Smooth muscle cell (in vitro differentiated cells): ENCODE measurements at regions not wholly inside any gene's neighbourhood (a gene's known extent, or its start where the extent isn't known, plus 50 kb on each side); places are given as distances from the start of the nearest gene placed in this dataset.

Experiments used
- DNase-seq: peaks from one replicate; lab custom pipeline; 2025; ENCODE audit not compliant: unreplicated experiment; lab: John Stamatoyannopoulos, UW
- H2AFZ ChIP-seq: fragments of 200-600 bp; sonication (generic); 2 replicates; pipeline ENCODE4 v1.6.0; 2016; ENCODE audit warnings: antibody characterized with exemption, low read depth, mild to moderate bottlenecking
- H3F3A ChIP-seq: fragments of 200-600 bp; sonication (generic); 2 replicates; pipeline ENCODE4 v1.6.0; 2017; ENCODE audit warnings: antibody characterized with exemption, low read depth
- H3K27ac ChIP-seq: fragments of 200-600 bp; sonication (generic); 2 replicates; pipeline ENCODE4 v1.5.1; 2016; ENCODE audit warnings: low read depth, mild to moderate bottlenecking
- H3K27me3 ChIP-seq: fragments of 200-600 bp; sonication (generic); 2 replicates; pipeline ENCODE4 v1.6.1; 2016; ENCODE audit warnings: low read depth, mild to moderate bottlenecking
- H3K36me3 ChIP-seq: fragments of 200-600 bp; sonication (generic); 2 replicates; pipeline ENCODE4 v1.5.1; 2016; ENCODE audit warnings: low read depth
- H3K4me1 ChIP-seq: fragments of 200-600 bp; sonication (generic); 2 replicates; pipeline ENCODE4 v1.5.1; 2016; ENCODE audit warnings: low read depth
- H3K4me2 ChIP-seq: fragments of 200-600 bp; sonication (generic); 2 replicates; pipeline ENCODE4 v1.6.0; 2016; ENCODE audit warnings: mild to moderate bottlenecking
- H3K4me3 ChIP-seq: fragments of 200-600 bp; sonication (generic); 2 replicates; pipeline ENCODE4 v1.5.1; 2016; ENCODE audit warnings: mild to moderate bottlenecking
- H3K79me2 ChIP-seq: fragments of 200-600 bp; sonication (generic); 2 replicates; pipeline ENCODE4 v1.6.0; 2016; ENCODE audit warnings: low read depth, mild to moderate bottlenecking
- H3K9ac ChIP-seq: fragments of 200-600 bp; sonication (generic); 2 replicates; pipeline ENCODE4 v1.6.0; 2016; ENCODE audit warnings: low read depth
- H3K9me3 ChIP-seq: fragments of 200-600 bp; sonication (generic); replicated peaks from 2 replicates; pipeline ENCODE4 v1.5.1; 2016; ENCODE audit warnings: low read depth
- H4K20me1 ChIP-seq: fragments of 200-600 bp; sonication (generic); 2 replicates; pipeline ENCODE4 v1.6.0; 2016; ENCODE audit warnings: low read depth
- CTCF ChIP-seq: fragments of 200-600 bp; sonication (generic); IDR thresholded peaks from 2 replicates; pipeline ENCODE4 v1.5.1; 2017; ENCODE audit warnings: borderline replicate concordance, mild to moderate bottlenecking, antibody characterized with exemption; ENCODE audit not compliant: insufficient read depth, poor library complexity, severe bottlenecking
- WGBS: methylation state at CpG from one replicate; pipeline ENCODE4 v1.1.7; 2016; ENCODE audit warnings: low lambda C conversion rate; 5-methylcytosine and 5-hydroxymethylcytosine counted together

- H3K27ac ChIP-seq = no peak overlapping the region
- no peak overlapping the region for H3K4me3 ChIP-seq
- H3F3A ChIP-seq = no peaks in the 10 kb centered on the region
- WGBS = 91% methylated on average over 15 of the region's 15 CpGs
- no peaks in the 10 kb centered on the region for H4K20me1 ChIP-seq
- DNase-seq = no peak
- H3K9me3 ChIP-seq = no peaks in the 10 kb centered on the region
- H3K36me3 ChIP-seq = no peaks in the 10 kb centered on the region
- no peaks in the 10 kb centered on the region for H3K79me2 ChIP-seq
- H2AFZ ChIP-seq = no peak overlapping the region
- H3K27me3 ChIP-seq = no peaks in the 10 kb centered on the region
- H3K4me2 ChIP-seq = no peak overlapping the region
- no peak for TF ChIP-seq CTCF
- H3K4me1 ChIP-seq = peaks cover 11% of the 10 kb centered on the region
- no peak overlapping the region for H3K9ac ChIP-seq
Observed at GRCh38 chr4:8702516-8703400, 110.2 kb downstream of the CPZ start.

DNA sequence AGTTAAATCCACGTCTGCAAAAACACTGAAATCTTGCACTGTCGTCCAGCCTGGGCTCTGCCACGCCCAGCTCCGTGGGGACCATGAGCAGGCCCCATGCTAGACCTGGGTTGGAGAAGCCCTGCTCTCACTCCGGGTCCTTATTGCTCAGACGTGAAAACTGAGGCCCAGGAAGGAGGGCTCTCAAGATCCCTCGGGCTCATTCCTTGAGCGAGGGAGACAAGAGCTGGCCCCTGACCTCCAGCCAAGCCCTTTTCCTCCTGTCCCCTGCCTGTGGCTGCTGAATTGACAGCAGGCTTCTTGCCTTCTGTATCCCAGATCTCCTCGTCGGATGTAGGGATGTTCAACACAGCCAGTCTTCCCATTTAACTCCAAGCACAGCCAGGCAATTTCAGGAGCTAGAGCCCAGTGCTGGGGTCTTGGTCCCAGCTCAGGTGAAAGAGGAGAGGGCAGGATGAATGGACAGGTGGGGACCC lies 109.5 kb downstream of the CPZ start:
- H2AFZ ChIP-seq = no peak overlapping the region
- no peak for TF ChIP-seq CTCF
- H3K9me3 ChIP-seq = no peaks in the 10 kb centered on the region
- H3K27me3 ChIP-seq = no peaks in the 10 kb centered on the region
- H3K9ac ChIP-seq = no peak overlapping the region
- no peak overlapping the region for H3K4me3 ChIP-seq
- no peak overlapping the region for H3K4me2 ChIP-seq
- 82% methylated on average over 10 of the region's 10 CpGs for WGBS
- no peak overlapping the region for H3K27ac ChIP-seq
- H3F3A ChIP-seq = no peaks in the 10 kb centered on the region
- peaks cover 11% of the 10 kb centered on the region for H3K4me1 ChIP-seq
- no peaks in the 10 kb centered on the region for H3K36me3 ChIP-seq
- no peaks in the 10 kb centered on the region for H4K20me1 ChIP-seq
- DNase-seq = no peak
- H3K79me2 ChIP-seq = no peaks in the 10 kb centered on the region

- Histone ChIP-seq H3K27me3 (no peaks in the 10 kb centered on the region), H3K4me3 (no peak overlapping the region), H2AFZ (no peak overlapping the region), H3K27ac (no peak overlapping the region), H3K9ac (no peak overlapping the region), H3F3A (no peaks in the 10 kb centered on the region), H3K9me3 (no peaks in the 10 kb centered on the region), H3K79me2 (no peaks in the 10 kb centered on the region), H3K4me1 (peaks cover 11% of the 10 kb centered on the region), H3K36me3 (no peaks in the 10 kb centered on the region), H3K4me2 (no peak overlapping the region), H4K20me1 (no peaks in the 10 kb centered on the region)
- no peak for DNase-seq
- 93% methylated on average over 22 of the region's 22 CpGs for WGBS
- no peak for TF ChIP-seq CTCF
Observed at GRCh38 chr4:8701126-8702019, 108.8 kb downstream of the CPZ start.
